IMR-90 (cell line): ENCODE measurements at regions not wholly inside any gene's neighbourhood (a gene's known extent, or its start where the extent isn't known, plus 50 kb on each side); places are given as distances from the start of the nearest gene placed in this dataset.

Experiments used
- ATAC-seq: fragments of 200-7000 bp; cut with Tn5 transposase; 2 replicates; pipeline ENCODE4 v1.9.1; 2020; ENCODE audit warnings: low read depth, mild to moderate bottlenecking, moderate library complexity
- BruUV-seq: library from RNA; stranded (reverse); fragments of 400-500 nt; replicated peaks from 2 replicates; lab custom pipeline; 2021; lab: Mats Ljungman, UMichigan
- CTCF ChIA-PET: fragments of 300-600 bp; formaldehyde crosslinking; extraction: SDS; loops from one replicate; lab custom pipeline; 2021; ENCODE audit warnings: antibody characterized with exemption; lab: Yijun Ruan, JAX
- POLR2A ChIA-PET: fragments of 300-600 bp; sonication (Branson Sonifier 250); formaldehyde crosslinking; loops from one replicate; lab custom pipeline; 2022; ENCODE audit warnings: antibody characterized with exemption; ENCODE audit not compliant: unreplicated experiment; lab: Charles Lee
- DNase-seq: peaks from one replicate; pipeline ENCODE4 v3.0.0; 2013
- H2AFZ ChIP-seq: replicated peaks from 2 replicates; pipeline ENCODE3; 2013; ENCODE audit warnings: low read length, mild to moderate bottlenecking; ENCODE audit not compliant: poor library complexity
- H2AK5ac ChIP-seq: 2 replicates; pipeline ENCODE4 v1.6.1; 2013; ENCODE audit warnings: low read depth, low read length, inconsistent platforms
- H2AK9ac ChIP-seq: replicated peaks from 2 replicates; pipeline ENCODE3; 2013; ENCODE audit warnings: mild to moderate bottlenecking, low read depth, low read length, moderate library complexity; ENCODE audit not compliant: poor library complexity
- H2BK120ac ChIP-seq: 2 replicates; pipeline ENCODE4 v1.6.1; 2013; ENCODE audit warnings: low read depth, low read length, inconsistent platforms
- H2BK15ac ChIP-seq: 3 replicates; pipeline ENCODE4 v1.6.1; 2013; ENCODE audit warnings: low read depth, low read length, inconsistent platforms
- H2BK20ac ChIP-seq: 2 replicates; pipeline ENCODE4 v1.6.1; 2013; ENCODE audit warnings: low read depth, mild to moderate bottlenecking, inconsistent platforms, low read length, moderate library complexity
- H2BK5ac ChIP-seq: 2 replicates; pipeline ENCODE4 v1.6.1; 2013; ENCODE audit warnings: mild to moderate bottlenecking, low read depth, low read length, inconsistent platforms; ENCODE audit not compliant: poor library complexity, severe bottlenecking
- H3K14ac ChIP-seq: replicated peaks from 2 replicates; pipeline ENCODE4 v1.6.1; 2013; ENCODE audit warnings: low read depth, low read length, inconsistent platforms
- H3K18ac ChIP-seq: 2 replicates; pipeline ENCODE4 v1.6.1; 2013; ENCODE audit warnings: low read depth, low read length, control low read depth
- H3K23ac ChIP-seq: 2 replicates; pipeline ENCODE4 v1.6.1; 2013; ENCODE audit warnings: low read depth, low read length, inconsistent platforms
- H3K27ac ChIP-seq: 2 replicates; pipeline ENCODE4 v1.5.1; 2013; ENCODE audit warnings: mild to moderate bottlenecking, control low read depth, low read length; ENCODE audit not compliant: insufficient read depth
- H3K27me3 ChIP-seq: 2 replicates; pipeline ENCODE4 v1.6.1; 2013; ENCODE audit warnings: low read length; ENCODE audit not compliant: control insufficient read depth, insufficient read depth
- H3K36me3 ChIP-seq: 2 replicates; pipeline ENCODE4 v1.6.1; 2013; ENCODE audit warnings: low read length, mixed read lengths; ENCODE audit not compliant: control insufficient read depth, insufficient read depth
- H3K4ac ChIP-seq: 2 replicates; pipeline ENCODE4 v1.6.1; 2013; ENCODE audit warnings: low read depth, low read length, inconsistent platforms
- H3K4me1 ChIP-seq: 2 replicates; pipeline ENCODE4 v1.6.1; 2013; ENCODE audit warnings: low read length, mixed read lengths; ENCODE audit not compliant: control insufficient read depth, insufficient read depth
- H3K4me2 ChIP-seq: 2 replicates; pipeline ENCODE4 v1.6.1; 2013; ENCODE audit warnings: low read depth, mild to moderate bottlenecking, control low read depth, low read length, moderate library complexity
- H3K4me3 ChIP-seq: 2 replicates; pipeline ENCODE4 v1.5.1; 2013; ENCODE audit warnings: low read depth, mild to moderate bottlenecking, control low read depth, low read length, moderate library complexity; ENCODE audit not compliant: insufficient read depth
- H3K56ac ChIP-seq: 2 replicates; pipeline ENCODE4 v1.6.1; 2013; ENCODE audit warnings: low read length, inconsistent platforms; ENCODE audit not compliant: insufficient read depth; ENCODE audit errors: extremely low read depth
- H3K79me1 ChIP-seq, 2 experiments: 2 replicates each; pipeline ENCODE4 v1.6.1; 2013; ENCODE audit warnings: low read length in 2 of 2, inconsistent platforms in 1 of 2, low read depth in 1 of 2
- H3K9ac ChIP-seq: 2 replicates; pipeline ENCODE4 v1.6.1; 2013; ENCODE audit warnings: low read depth, low read length, control low read depth
- H3K9me1 ChIP-seq: 2 replicates; pipeline ENCODE4 v1.6.1; 2013; ENCODE audit warnings: low read length, inconsistent platforms; ENCODE audit not compliant: insufficient read depth
- H3K9me3 ChIP-seq: 2 replicates; pipeline ENCODE4 v1.6.1; 2013; ENCODE audit warnings: low read length; ENCODE audit not compliant: control insufficient read depth, insufficient read depth
- H4K20me1 ChIP-seq: 2 replicates; pipeline ENCODE4 v1.6.1; 2013; ENCODE audit warnings: low read length, inconsistent platforms; ENCODE audit not compliant: insufficient read depth
- H4K5ac ChIP-seq: 2 replicates; pipeline ENCODE4 v1.6.1; 2013; ENCODE audit warnings: mild to moderate bottlenecking, low read depth, low read length, control low read depth
- H4K8ac ChIP-seq, 2 experiments: 2 replicates each; pipeline ENCODE4 v1.6.1; 2013; ENCODE audit warnings: low read depth in 2 of 2, low read length in 2 of 2, control low read depth in 1 of 2, inconsistent platforms in 1 of 2
- H4K91ac ChIP-seq: 2 replicates; pipeline ENCODE4 v1.6.1; 2013; ENCODE audit warnings: low read depth, low read length, inconsistent platforms; ENCODE audit not compliant: insufficient read depth
- BHLHE40 ChIP-seq: fragments of 150-350 bp; IDR thresholded peaks from 2 replicates; pipeline ENCODE4 v1.6.1; 2016; ENCODE audit warnings: mild to moderate bottlenecking, low read depth, low read length
- dilution Hi-C: fragments of 300-500 bp; cut with HindIII; formaldehyde crosslinking; loops from one replicate; pipeline ENCODE4 v1.14.3; 2018; ENCODE audit warnings: low sequenced_read_pairs; ENCODE audit not compliant: unreplicated experiment
- in situ Hi-C: fragments of 300-500 bp; cut with MboI; formaldehyde crosslinking; loops from 3 replicates; pipeline ENCODE4 v1.14.3; 2019; ENCODE audit warnings: low sequenced_read_pairs, inconsistent platforms, mixed read lengths
- intact Hi-C: fragments of 100-400 bp; cut with micrococcal nuclease; formaldehyde crosslinking; loops from 2 replicates; pipeline ENCODE4 v1.10.0; 2022

- intact Hi-C loops (no loop called here), in situ Hi-C loops (no loop called here), dilution Hi-C loops (no loop called here)
- Histone ChIP-seq H3K4ac (no peak overlapping the region), H3K4me1 (no peaks in the 10 kb centered on the region), H3K56ac (no peak overlapping the region), H4K8ac (no peak overlapping the region), H2AK5ac (no peak overlapping the region), H2BK5ac (no peak overlapping the region), H2AFZ (no peak overlapping the region), H3K9me1 (no peaks in the 10 kb centered on the region), H3K79me1 (no peaks in the 10 kb centered on the region), H3K36me3 (no peaks in the 10 kb centered on the region), H3K9ac (no peak overlapping the region), H2BK15ac (no peak overlapping the region), H3K14ac (no peak overlapping the region), H3K27me3 (no peaks in the 10 kb centered on the region), H4K91ac (no peak overlapping the region), H3K4me3 (no peak overlapping the region), H3K23ac (no peak overlapping the region), H2BK120ac (no peak overlapping the region), H4K5ac (no peak overlapping the region), H3K18ac (no peak overlapping the region), H3K27ac (no peak overlapping the region), H3K4me2 (no peak overlapping the region), H2BK20ac (no peak overlapping the region), H4K20me1 (no peaks in the 10 kb centered on the region), H2AK9ac (no peak overlapping the region), H3K9me3 (no peaks in the 10 kb centered on the region)
- DNase-seq = no peak
- BruUV-seq = no TSS peak
- no peak for ATAC-seq
- no peak for TF ChIP-seq BHLHE40
- CTCF ChIA-PET = no interaction called here
- POLR2A ChIA-PET = no interaction called here
Measured at GRCh38 chr6:94468830-94469229, 1049.5 kb upstream of the EPHA7 start.
